ENCODE measurements at regions not wholly inside any gene's neighbourhood (a gene's known extent, or its start where the extent isn't known, plus 50 kb on each side); places are given as distances from the start of the nearest gene placed in this dataset.
"Not testable (repeated sequence)": the region's sequence is repeated elsewhere in the genome, so short reads cannot be mapped to it uniquely, and the experiment has no call there.

- no peak for DNase-seq
These were observed 1149.0 kb upstream of the USP15 start for GRCh38 chr12:61111218-61111617.

DNA sequence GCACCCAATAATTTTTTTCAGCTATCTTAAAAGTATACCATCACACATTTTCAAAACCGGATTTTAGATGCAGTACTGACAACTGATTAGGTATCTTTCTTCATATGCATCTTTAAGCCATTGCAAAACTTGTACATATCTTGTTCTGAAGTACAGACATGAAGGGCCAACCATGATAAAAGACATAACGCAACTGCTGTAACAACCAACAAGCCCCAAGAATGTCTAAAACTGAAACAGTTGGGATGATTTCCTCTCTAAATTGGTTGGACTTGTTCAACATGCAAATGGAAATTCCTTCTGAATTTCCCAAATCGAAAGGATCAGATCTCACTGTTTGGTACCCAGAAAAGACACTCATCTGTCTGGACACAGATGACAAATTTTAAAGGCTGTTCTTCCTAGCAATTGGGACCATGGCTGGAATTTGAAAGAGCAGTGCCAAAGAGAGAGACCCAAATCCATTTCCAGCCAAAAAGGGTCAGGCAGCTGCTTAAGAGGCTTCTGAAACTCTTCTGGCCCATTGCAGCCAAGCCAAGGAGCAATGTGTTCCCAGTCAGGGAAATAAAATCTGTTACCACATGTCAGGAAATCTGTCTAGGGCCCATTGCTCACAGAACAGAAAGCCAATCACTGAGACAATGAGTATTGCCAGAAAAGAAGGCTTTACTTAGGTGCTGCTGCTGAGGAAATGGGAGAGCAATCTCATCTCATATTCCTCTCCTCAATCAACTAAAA lies 1122.4 kb upstream of the USP15 start:
- DNase-seq = no peak

DNA sequence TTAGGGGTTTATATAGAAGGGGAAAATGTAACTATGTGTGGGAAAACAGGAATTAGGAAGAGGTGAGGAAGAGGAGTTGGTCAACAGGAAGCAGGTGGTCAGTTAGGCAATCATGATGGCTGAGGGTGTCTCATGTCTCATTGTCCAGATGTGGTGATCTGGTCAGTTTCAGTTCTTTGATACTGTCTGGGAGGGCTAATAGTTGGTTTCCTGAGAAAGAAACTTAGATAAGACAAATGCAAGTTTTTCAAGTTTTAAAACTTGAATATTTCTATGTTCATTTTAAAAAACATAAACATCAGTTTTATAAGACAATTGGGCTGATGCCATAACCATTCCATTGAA lies 1121.8 kb upstream of the USP15 start:
- no peak for DNase-seq

DNA sequence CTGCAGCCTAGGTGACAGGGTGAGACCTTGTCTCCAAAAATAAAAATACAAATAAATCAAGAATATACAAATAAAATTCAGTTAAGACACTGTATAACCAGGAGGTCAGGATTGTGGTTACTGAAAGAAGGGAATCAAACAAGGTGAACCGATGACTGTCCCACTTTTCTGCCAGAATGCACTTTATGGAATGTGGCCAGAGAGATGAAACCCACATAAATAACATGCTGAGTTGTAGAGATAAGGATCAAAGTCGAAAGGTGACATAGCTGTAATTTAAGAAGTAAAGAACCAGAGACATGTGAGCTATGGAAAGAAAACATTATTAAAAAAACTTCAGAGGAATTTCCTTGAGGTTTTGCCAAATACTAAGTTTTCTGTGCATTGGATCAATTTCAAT lies 1098.2 kb upstream of the USP15 start:
- DNase-seq = no peak

GRCh38 chr12:61188801-61189595 lies 1071.2 kb upstream of the USP15 start:
- no peak for DNase-seq

- no peak for DNase-seq
These were observed 1046.6 kb upstream of the USP15 start for GRCh38 chr12:61213646-61214045.

- no peak for DNase-seq
These were observed 1039.9 kb upstream of the USP15 start for GRCh38 chr12:61220337-61220736.

DNA sequence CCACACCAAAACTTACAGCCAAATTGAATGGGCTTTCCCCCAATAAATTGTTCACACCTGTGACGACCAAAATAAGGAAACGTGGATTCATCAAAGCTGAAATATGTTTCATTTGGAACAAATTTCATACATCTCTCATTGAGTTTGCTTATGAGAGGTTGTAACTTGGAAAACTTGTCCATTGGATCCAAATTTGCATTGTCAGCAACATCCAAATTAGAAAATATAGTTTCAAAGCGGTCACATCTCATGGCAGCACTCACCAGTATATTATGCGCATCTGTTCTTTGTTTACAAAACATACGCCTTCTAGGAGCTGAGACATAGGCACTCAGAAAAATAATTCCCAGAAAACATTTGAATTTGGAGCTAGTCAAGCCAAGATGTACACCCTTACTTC lies 1028.2 kb upstream of the USP15 start:
- DNase-seq = no peak

DNA sequence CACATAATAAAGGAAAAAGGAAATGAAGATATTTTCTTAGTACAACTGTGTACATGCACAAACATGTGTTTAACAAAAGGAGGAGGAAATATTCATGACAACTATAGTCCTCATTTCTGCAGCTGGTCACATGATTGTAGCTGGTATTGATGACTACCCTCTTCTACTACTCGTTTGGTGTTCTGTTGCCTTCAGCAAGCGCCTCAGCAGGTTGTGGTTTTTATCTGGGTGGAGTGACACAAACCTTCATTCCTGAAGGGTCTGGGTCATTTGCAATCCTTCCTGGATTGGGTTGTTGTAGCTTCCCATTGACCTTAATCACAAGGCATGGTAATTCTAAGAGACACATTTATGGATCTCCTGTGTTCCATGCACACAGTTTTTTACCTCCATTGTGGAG lies 1009.9 kb upstream of the USP15 start:
- DNase-seq = no peak

GRCh38 chr12:61251076-61251475 lies 1009.1 kb upstream of the USP15 start:
- DNase-seq = no peak

GRCh38 chr12:61254225-61254624 lies 1006.0 kb upstream of the USP15 start:
- no peak for DNase-seq

GRCh38 chr12:61264294-61264693 lies 995.9 kb upstream of the USP15 start:
- DNase-seq = not testable (repeated sequence)

GRCh38 chr12:61267474-61267873 lies 992.7 kb upstream of the USP15 start:
- DNase-seq = no peak

GRCh38 chr12:61272441-61272840 lies 987.8 kb upstream of the USP15 start:
- DNase-seq = no peak

GRCh38 chr12:61282790-61283575 lies 977.2 kb upstream of the USP15 start:
- no peak for DNase-seq

GRCh38 chr12:61290473-61290872 lies 969.7 kb upstream of the USP15 start:
- DNase-seq = no peak

DNA sequence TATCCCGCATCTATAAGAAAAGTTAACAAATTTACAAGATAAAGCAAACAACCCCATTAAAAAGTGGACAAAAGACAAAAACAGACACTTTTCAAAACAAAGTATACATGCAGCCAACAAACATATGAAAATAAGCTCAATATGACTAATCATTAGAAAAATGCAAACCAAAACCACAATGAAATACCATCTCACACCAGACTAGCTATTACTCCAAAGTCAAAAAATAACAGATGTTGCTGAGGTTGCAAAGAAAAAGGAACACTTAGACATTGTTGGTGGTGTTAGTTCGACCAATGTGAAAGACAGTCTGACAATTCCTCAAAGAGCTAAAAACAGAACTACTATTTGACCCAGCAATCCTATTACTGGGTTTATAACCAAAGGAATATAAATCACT lies 968.6 kb upstream of the USP15 start:
- no peak for DNase-seq

- not testable (repeated sequence) for DNase-seq
These were observed 966.2 kb upstream of the USP15 start for GRCh38 chr12:61294011-61294410.

DNA sequence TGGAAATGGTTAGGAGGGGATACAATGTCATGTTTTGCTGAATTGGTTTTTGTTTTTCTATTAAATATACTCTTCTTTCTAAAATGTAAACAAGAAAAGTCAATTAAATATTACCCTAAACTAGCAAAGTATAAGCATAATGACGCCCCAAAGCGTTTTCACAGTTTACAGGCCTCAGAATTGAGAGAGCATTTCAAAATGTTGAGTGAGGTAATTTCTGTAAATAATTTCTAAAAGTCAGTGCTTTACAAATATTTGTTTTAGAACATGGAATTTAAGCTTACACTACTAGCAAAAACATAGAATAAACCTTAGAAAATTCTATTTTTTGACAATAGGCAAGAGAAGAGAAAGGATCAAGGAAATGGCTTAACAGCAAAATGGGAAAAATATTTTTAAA lies 958.4 kb upstream of the USP15 start:
- DNase-seq = no peak

- no peak for DNase-seq
These were observed 957.9 kb upstream of the USP15 start for GRCh38 chr12:61302282-61302681.

GRCh38 chr12:61308220-61308619 lies 952.0 kb upstream of the USP15 start:
- no peak for DNase-seq

GRCh38 chr12:61311413-61311812 lies 948.8 kb upstream of the USP15 start:
- DNase-seq = no peak

GRCh38 chr12:61348871-61349270 lies 911.3 kb upstream of the USP15 start:
- no peak for DNase-seq

- no peak for DNase-seq
These were observed 905.1 kb upstream of the USP15 start for GRCh38 chr12:61355105-61355504.

Measured in activated CD4-positive, alpha-beta T cell treated with anti-CD3 and anti-CD28 coated beads, Interleukin-2, amount 50 U/mL, for 16 hours (primary cell).